ENCODE measurements at regions not wholly inside any gene's neighbourhood (a gene's known extent, or its start where the extent isn't known, plus 50 kb on each side); places are given as distances from the start of the nearest gene placed in this dataset.
"Not testable (repeated sequence)": the region's sequence is repeated elsewhere in the genome, so short reads cannot be mapped to it uniquely, and the experiment has no call there.

DNA sequence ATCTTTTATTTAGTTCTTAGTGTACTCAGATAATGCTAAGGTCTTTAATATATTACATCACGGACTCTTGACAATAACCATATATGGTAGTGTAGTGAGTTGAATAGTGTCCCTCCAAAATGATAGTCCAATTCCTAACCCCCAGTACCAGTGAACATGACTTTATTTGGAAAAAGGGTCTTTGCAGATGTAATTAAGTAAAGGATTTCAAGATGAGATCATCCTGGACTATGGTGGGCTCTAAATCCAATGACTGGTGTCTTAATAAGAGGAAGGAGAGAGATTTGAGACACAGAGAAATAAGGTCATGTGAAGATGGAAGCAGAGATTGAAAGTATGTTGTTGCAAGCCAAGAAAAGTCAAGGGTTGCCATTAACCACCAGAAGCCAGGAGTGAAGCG is 236.5 kb upstream of the DIPK2B start:
- FAIRE-seq: no peak
- no peak for DNase-seq (ENCODE audit: low spot score)

- FAIRE-seq (peak; percentile 64), DNase-seq (ENCODE audit: low spot score) (no peak)
Measured at GRCh38 chrX:45435481-45435880, 234.8 kb upstream of the DIPK2B start.

DNA sequence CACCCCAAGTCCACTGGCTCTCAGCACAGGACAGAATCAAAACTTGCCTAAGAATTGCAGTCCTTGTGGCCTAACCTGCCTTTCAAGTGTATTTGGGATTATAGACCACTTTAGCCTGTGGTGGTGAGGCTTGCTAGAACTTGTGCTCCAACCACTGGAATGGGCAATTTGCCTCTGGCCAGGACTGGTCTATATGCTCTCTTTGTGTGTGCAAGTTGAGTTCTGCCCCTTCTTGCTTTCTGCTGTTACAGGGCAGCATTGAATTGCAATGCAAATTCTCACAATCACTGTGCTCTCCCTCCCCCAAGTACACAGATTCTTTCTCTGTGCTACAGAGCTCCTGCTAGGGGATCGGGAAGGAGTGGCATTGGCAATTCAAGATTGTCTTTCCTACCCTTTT is 233.6 kb upstream of the DIPK2B start:
- no peak for FAIRE-seq
- DNase-seq (ENCODE audit: low spot score): no peak

DNA sequence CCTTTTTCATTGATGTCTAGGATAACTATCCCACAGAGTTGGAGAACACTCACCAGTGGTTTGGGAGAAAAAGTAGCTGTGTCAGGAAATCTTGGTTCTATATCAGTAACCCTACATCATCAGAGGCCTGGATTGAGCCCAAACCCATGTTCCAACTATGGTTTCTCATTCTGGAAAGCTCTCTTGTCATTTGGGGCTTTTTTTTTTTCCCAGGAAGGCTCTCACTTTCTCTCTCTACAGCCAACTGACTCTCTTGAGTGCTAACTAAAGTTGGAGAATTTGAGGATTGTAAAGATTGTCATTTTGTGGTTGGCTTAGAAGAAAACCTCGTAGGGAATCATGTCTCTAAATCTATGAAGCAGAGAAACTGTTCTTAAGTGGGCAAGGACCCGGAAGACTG is 228.2 kb upstream of the DIPK2B start:
- no peak for DNase-seq (ENCODE audit: low spot score)
- no peak for FAIRE-seq

DNA sequence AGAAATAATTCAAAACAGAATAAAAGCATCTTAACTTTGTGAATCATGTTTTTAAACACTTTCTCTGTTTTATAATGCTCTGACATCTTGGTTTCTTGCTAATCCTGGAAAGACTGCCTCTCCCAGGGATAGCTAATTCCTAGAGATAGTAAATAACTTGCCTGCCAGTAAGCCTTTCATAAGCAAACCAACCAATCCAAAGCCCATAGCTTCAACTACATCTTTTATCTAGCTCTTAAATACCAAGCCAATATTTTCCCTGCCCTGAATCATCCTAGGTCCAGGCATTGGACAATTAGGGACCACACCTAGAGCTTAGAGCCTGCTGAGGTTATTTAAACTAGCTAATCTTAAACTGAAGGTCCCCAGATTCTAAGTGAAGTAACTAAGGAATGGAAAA is 223.7 kb upstream of the DIPK2B start:
- DNase-seq (ENCODE audit: low spot score) (no peak), FAIRE-seq (no peak)

DNA sequence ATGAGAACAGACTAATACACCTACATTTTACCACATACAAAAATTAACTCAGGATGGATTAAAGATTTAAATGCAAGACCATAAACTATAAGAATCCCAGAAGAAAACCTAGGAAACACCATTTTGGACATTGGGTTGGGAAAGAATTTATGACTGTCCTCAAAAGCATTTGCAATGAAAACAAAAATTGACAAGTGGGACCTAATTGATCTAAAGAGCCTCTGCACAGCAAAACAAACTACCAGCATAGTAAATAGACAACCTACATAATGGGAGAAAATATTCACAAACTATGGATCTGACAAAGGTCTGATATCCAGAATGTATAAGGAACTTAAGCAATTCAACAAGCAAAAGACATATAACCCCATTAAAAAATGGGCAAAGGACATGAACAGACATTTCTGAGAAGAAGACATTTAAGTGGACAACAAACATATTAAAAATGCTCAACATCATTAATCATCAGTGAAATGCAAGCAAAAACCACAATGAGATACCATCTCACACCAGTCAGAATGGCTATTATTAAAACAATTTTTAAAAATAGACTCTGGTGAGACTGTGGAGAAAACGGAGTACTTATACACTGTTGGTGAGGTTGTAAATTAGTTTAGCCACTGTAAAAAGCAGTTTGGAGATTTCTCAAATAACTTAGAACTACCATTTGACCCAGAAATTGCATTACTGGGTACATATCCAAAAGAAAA is 221.7 kb upstream of the DIPK2B start:
- FAIRE-seq (no peak), DNase-seq (ENCODE audit: low spot score) (no peak)

GRCh38 chrX:45421806-45422205 is 221.1 kb upstream of the DIPK2B start:
- FAIRE-seq (no peak), DNase-seq (ENCODE audit: low spot score) (no peak)

- FAIRE-seq: no peak
Measured at GRCh38 chrX:45404206-45404605, 203.5 kb upstream of the DIPK2B start.

GRCh38 chrX:45401923-45402322 is 201.2 kb upstream of the DIPK2B start:
- no peak for FAIRE-seq
- no peak for DNase-seq (ENCODE audit: low spot score)

More at GRCh38 chrX:45404206-45404605, 203.5 kb upstream of the DIPK2B start:
- DNase-seq (ENCODE audit: low spot score): no peak

- not testable (repeated sequence) for DNase-seq (ENCODE audit: low spot score); FAIRE-seq
Measured at GRCh38 chrX:45400951-45401725, 200.5 kb upstream of the DIPK2B start.

DNA sequence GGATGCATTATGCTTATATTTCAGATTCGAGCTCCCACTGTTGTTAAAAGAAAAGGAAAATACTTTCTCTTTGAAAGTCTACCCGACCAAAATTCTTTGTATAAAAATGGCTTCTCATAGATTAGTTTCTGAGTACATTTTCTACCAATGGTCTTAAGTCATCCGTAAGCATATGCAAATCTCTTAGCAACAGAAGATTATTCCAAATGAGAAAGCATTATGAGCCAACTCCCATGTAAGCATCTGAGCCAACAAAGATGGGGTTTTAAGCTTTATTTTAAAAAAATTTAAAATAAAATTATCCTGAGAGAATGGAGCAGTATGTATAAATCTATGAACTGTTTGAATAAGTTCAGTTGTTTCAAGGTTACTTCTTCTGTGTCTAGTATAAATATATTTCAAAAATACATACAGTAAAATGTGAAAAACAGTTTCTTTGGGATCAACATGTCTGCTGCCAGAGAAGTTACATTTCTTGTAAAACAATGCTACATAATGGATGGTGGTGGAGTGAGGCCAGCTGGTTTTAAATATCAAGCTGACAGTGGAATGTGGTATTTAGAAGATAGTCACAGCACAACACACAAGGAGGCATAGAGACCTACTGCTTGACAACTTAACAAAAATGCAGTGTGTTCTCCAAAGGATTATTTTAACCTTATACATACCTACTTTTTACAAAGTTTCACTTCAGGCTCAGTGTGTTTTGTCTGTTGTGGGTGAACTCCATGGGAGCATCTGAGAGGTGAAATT is 199.5 kb upstream of the DIPK2B start:
- FAIRE-seq: no peak
- no peak for DNase-seq (ENCODE audit: low spot score)

DNA sequence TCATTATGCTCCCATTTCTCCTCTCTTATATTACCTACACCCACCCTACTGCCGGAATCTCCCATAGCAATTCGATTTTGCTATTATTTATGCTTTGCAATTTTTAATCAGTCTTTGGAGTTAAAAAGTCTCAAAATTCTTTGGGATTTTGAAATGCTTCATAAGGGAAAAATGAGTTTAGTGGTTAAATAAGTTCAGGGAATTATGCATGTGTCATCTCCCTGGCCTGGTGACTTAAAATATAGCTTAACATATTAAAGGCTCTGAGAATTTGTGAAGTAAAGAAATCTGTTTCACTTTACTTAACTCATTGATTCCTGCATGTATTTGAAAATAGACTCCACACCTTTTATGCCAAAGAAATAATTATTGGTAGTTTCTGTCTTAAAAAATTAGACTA is 185.1 kb upstream of the DIPK2B start:
- DNase-seq (ENCODE audit: low spot score) (no peak), FAIRE-seq (no peak)

DNA sequence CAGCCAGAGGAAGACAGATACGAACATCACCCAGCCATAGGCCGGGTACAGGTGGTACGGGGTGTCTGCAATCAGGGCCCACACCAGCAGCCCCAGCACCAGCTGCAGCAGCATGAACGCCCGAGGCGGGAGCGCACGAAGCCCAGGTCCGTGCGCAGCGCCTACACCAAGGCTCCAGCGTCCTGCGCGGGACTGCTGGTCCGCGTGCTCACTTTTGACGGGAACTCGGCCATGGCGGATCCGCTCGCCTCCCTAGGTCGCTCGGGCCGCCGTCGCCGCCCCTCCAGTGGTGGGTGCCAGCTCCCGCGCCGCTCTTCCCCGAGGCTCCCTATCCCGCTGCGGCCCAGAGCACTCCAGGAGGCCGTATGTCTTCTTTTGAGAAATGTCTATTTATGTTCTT is 181.2 kb upstream of the DIPK2B start:
- FAIRE-seq: no peak
- no peak for DNase-seq (ENCODE audit: low spot score)

DNA sequence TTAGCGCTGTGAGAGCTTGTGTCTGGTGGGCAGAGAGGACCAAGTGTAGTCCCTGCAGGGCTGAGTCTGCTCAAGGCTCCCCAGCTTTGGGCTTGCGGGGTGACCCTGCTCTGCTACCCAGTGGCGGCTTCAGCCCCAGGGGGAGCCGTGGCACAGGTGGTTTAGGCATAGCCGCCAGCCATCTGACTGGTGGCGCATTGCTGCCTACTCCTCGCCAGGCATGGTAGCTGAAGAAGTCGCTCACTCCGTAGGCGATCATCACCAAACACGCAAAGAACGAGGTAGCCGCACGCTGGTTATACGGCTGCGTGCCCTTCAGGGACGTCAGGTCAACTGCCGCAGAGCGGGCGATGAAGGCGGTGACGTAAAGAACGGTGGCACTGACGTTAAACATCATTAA is 180.7 kb upstream of the DIPK2B start:
- DNase-seq (ENCODE audit: low spot score): no peak
- no peak for FAIRE-seq

- DNase-seq (ENCODE audit: low spot score): no peak
- no peak for FAIRE-seq
Measured at GRCh38 chrX:45379236-45379635, 178.6 kb upstream of the DIPK2B start.

DNA sequence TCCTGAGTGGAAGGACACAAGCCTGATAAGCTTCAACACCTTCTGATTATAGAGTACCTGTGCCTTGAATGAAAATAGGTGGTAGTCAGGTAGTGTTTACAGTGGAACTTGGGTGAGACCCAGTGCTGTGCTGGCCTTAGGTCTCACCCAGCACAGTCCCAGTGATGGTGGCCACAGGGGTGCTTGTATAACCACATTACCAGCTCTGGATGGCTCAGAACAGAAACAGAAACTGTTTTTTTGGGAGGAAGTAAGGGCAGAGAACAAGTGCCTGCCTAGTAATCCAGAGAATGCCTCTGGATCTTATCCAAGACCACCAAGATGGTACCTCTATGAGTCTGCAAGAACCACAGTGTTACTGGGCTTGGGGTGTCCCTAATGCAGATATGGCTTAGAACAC is 171.5 kb upstream of the DIPK2B start:
- FAIRE-seq: no peak
- DNase-seq (ENCODE audit: low spot score): no peak

DNA sequence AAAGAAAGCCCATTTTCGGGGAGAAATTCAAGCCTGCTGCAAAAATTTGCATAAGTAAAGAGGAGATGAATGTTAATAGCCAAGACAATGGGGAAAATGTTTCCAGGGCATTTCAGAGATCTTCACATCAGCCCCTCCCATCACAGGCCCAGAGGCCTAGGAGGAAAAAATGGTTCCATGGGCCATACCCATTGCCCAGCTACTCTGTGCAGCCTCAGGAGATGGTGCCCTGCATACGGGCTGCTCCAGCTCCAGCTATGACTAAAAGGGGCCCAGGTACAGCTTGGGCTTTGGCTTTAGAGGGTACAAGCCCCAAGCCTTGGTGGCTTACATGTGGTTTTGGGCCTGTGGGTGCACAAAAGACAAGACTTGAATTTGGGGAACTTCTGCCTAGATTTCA is 168.0 kb upstream of the DIPK2B start:
- no peak for FAIRE-seq

DNA sequence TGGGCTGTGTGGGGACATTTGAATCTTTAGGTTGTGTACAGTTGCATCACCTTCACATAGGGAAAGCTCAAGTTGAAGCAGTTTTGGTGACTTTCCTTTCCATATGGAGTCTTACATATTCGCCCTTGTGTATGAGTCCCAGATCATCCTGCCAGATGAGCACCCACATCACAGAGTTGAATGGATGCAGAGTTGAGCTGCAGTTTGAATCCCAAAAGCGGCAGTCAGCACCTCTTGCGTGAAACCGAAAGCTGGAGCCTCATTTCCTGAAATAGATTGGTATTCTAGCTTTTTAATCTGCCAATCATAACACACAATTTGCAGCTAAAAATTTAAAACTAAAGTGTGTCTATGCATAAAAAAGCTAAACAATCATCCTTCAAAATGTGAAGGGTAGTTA is 162.9 kb upstream of the DIPK2B start:
- FAIRE-seq (no peak), DNase-seq (ENCODE audit: low spot score) (no peak)

More for the DNA sequence above, 168.0 kb upstream of the DIPK2B start:
- no peak for DNase-seq (ENCODE audit: low spot score)

DNA sequence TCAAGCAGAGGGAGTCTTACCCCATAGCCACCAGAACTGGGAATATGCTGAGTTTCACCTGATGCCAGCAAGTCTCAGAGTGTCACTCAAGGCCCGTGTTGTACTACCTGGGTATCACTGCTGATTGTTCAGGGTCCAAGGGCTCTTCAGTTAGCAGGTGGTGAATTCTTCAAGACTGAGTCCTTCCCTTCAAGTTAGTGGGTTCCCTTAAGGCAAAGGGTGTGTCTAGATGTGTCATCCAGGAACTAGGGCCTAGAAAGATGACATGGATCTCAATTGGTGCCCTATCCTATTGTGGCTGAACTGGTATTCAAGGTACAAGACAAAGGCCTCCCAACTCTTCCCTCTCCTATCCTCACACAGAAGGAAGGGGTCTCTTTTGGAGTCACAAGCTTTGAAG is 159.9 kb upstream of the DIPK2B start:
- DNase-seq (ENCODE audit: low spot score): no peak

DNA sequence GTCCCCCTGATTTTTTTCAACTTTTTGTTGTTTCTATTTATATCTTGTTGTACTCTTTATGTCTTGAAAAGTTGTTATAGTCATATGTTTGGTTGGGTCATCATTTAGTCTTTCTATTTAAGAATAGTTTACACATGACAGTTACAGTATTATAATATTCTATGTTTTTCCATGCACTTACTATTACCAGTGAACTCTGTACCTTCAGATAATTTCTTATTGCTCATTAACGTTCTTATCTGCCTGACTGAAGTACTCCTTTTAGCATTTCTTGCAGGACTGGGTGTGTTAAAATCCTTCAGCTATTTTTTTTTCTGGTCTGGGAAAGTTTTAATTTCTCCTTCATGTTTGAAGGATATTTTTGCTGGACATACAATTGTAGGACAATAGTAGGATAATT is 157.7 kb upstream of the DIPK2B start:
- DNase-seq (ENCODE audit: low spot score) (no peak), FAIRE-seq (no peak)

More for the DNA sequence above, 159.9 kb upstream of the DIPK2B start:
- FAIRE-seq: no peak

GRCh38 chrX:45353456-45353855 is 152.8 kb upstream of the DIPK2B start:
- DNase-seq (ENCODE audit: low spot score) (no peak), FAIRE-seq (no peak)

- no peak for FAIRE-seq
- DNase-seq (ENCODE audit: low spot score): no peak
Measured at GRCh38 chrX:45352611-45353010, 151.9 kb upstream of the DIPK2B start.

Measured in RCC 7860 (cell line).